ENCODE measurements at regions not wholly inside any gene's neighbourhood (a gene's known extent, or its start where the extent isn't known, plus 50 kb on each side); places are given as distances from the start of the nearest gene placed in this dataset.

DNA sequence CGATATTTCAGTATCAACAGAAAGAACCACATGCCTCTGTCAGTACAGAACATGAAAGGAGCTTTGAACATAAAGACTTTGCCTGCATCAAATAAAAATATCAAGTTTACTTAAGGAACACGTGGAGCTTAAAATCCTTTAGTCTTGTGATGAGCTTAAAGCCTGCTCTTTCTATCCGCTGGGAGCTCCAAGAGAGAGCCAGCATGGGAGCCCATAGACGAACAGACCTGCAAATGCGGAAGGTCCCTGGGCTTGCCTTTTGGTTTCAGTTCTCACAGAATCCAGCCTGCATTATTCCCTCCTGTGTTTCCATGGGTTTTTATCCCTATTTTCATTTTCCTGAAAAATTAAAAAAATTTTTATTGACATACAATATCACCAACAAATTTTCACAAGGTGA lies 530.6 kb upstream of the RGMA start:
- no peak overlapping the region for H3K4me3 ChIP-seq
- no peaks in the 10 kb centered on the region for H3K27me3 ChIP-seq (replicated peaks in 1 of 2; ENCODE audit: control insufficient read depth in 2 of 2, insufficient read depth in 2 of 2, low read length in 1 of 2)
- no peaks in the 10 kb centered on the region for H3K9me3 ChIP-seq (replicated peaks; ENCODE audit: control insufficient read depth, insufficient read depth, low read length)
- H3K9ac ChIP-seq (ENCODE audit: control insufficient read depth, insufficient read depth, low read length): no peak overlapping the region
- FAIRE-seq: no peak
- no TSS peak for BruUV-seq (replicated peaks)
- TF ChIP-seq, protein P1, sequence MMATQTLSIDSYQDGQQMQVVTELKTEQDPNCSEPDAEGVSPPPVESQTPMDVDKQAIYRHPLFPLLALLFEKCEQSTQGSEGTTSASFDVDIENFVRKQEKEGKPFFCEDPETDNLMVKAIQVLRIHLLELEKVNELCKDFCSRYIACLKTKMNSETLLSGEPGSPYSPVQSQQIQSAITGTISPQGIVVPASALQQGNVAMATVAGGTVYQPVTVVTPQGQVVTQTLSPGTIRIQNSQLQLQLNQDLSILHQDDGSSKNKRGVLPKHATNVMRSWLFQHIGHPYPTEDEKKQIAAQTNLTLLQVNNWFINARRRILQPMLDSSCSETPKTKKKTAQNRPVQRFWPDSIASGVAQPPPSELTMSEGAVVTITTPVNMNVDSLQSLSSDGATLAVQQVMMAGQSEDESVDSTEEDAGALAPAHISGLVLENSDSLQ (IDR thresholded peaks at IDR 0.05): no peak
- no peak for TF ChIP-seq NBN (IDR thresholded peaks at IDR 0.05)
- no peak for TF ChIP-seq EP300 (IDR thresholded peaks at IDR 0.05; ENCODE audit: borderline replicate concordance in 1 of 2, control insufficient read depth in 1 of 2, low read depth in 2 of 2, low read length in 2 of 2)
- TF ChIP-seq, protein P2, sequence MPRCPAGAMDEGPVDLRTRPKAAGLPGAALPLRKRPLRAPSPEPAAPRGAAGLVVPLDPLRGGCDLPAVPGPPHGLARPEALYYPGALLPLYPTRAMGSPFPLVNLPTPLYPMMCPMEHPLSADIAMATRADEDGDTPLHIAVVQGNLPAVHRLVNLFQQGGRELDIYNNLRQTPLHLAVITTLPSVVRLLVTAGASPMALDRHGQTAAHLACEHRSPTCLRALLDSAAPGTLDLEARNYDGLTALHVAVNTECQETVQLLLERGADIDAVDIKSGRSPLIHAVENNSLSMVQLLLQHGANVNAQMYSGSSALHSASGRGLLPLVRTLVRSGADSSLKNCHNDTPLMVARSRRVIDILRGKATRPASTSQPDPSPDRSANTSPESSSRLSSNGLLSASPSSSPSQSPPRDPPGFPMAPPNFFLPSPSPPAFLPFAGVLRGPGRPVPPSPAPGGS (IDR thresholded peaks at IDR 0.05; ENCODE audit: borderline replicate concordance, insufficient read depth, low read depth, low read length, poor library complexity, severe bottlenecking): no peak
- TF ChIP-seq, protein P3, sequence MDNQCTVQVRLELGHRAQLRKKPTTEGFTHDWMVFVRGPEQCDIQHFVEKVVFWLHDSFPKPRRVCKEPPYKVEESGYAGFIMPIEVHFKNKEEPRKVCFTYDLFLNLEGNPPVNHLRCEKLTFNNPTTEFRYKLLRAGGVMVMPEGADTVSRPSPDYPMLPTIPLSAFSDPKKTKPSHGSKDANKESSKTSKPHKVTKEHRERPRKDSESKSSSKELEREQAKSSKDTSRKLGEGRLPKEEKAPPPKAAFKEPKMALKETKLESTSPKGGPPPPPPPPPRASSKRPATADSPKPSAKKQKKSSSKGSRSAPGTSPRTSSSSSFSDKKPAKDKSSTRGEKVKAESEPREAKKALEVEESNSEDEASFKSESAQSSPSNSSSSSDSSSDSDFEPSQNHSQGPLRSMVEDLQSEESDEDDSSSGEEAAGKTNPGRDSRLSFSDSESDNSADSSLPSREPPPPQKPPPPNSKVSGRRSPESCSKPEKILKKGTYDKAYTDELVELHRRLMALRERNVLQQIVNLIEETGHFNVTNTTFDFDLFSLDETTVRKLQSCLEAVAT (IDR thresholded peaks at IDR 0.05): no peak
- TF ChIP-seq IRF4 (IDR thresholded peaks at IDR 0.05; ENCODE audit: low read depth, low read length): no peak
- TF ChIP-seq, protein P4, sequence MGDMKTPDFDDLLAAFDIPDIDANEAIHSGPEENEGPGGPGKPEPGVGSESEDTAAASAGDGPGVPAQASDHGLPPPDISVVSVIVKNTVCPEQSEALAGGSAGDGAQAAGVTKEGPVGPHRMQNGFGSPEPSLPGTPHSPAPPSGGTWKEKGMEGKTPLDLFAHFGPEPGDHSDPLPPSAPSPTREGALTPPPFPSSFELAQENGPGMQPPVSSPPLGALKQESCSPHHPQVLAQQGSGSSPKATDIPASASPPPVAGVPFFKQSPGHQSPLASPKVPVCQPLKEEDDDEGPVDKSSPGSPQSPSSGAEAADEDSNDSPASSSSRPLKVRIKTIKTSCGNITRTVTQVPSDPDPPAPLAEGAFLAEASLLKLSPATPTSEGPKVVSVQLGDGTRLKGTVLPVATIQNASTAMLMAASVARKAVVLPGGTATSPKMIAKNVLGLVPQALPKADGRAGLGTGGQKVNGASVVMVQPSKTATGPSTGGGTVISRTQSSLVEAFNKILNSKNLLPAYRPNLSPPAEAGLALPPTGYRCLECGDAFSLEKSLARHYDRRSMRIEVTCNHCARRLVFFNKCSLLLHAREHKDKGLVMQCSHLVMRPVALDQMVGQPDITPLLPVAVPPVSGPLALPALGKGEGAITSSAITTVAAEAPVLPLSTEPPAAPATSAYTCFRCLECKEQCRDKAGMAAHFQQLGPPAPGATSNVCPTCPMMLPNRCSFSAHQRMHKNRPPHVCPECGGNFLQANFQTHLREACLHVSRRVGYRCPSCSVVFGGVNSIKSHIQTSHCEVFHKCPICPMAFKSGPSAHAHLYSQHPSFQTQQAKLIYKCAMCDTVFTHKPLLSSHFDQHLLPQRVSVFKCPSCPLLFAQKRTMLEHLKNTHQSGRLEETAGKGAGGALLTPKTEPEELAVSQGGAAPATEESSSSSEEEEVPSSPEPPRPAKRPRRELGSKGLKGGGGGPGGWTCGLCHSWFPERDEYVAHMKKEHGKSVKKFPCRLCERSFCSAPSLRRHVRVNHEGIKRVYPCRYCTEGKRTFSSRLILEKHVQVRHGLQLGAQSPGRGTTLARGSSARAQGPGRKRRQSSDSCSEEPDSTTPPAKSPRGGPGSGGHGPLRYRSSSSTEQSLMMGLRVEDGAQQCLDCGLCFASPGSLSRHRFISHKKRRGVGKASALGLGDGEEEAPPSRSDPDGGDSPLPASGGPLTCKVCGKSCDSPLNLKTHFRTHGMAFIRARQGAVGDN (IDR thresholded peaks at IDR 0.05): no peak
- no peak for TF ChIP-seq ZNF274 (IDR thresholded peaks at IDR 0.05; ENCODE audit: insufficient read depth, insufficient read length)
- TF ChIP-seq ZNF384 (IDR thresholded peaks at IDR 0.05; ENCODE audit: borderline replicate concordance, low read depth, low read length): no peak
- no peak for TF ChIP-seq CHD2 (IDR thresholded peaks at IDR 0.05; ENCODE audit: borderline replicate concordance, low read depth, low read length)
- no peak for TF ChIP-seq RAD21 (IDR thresholded peaks at IDR 0.05; ENCODE audit: insufficient read depth, low read depth, low read length)
- TF ChIP-seq ZNF622 (IDR thresholded peaks at IDR 0.05): no peak
- no peak for TF ChIP-seq ASH2L (IDR thresholded peaks at IDR 0.05; ENCODE audit: borderline replicate concordance, low read depth)
- ChIA-PET CTCF (no interaction called here), SMC1A (ENCODE audit: uncharacterized antibody, unreplicated experiment) (no interaction called here), RAD21 (ENCODE audit: unreplicated experiment) (no interaction called here), POLR2A (no interaction called here)
- intact Hi-C loops (cut with micrococcal nuclease; ENCODE audit: unreplicated experiment) (no loop called here), in situ Hi-C loops (cut with MboI) (no loop called here)
- H3K4me2 ChIP-seq (ENCODE audit: control insufficient read depth, insufficient read depth): no peak overlapping the region
- H3K79me2 ChIP-seq (ENCODE audit: control insufficient read depth, insufficient read depth, low read length): no peaks in the 10 kb centered on the region
- 30% methylated on average over 5 of the region's 5 CpGs for WGBS (ENCODE audit: insufficient coverage, insufficient replicate concordance, low lambda C conversion rate, missing lambda C conversion rate)
- H3K4me1 ChIP-seq (ENCODE audit: control insufficient read depth, insufficient read depth, low read length): no peaks in the 10 kb centered on the region
- H3K36me3 ChIP-seq (ENCODE audit: control insufficient read depth in 2 of 2, insufficient read depth in 2 of 2, low read length in 1 of 2): no peaks in the 10 kb centered on the region
- DNase-seq (ENCODE audit: low read depth, low spot score): no peak
- ATAC-seq: no peak
- no peak overlapping the region for H3K27ac ChIP-seq (ENCODE audit: control insufficient read depth, insufficient read depth)
- no peaks in the 10 kb centered on the region for H4K20me1 ChIP-seq (ENCODE audit: control insufficient read depth, insufficient read depth)
- H2AFZ ChIP-seq (ENCODE audit: control insufficient read depth, low read depth, low read length): no peak overlapping the region

Data from GM12878 (cell line).